ENCODE measurements at regions not wholly inside any gene's neighbourhood (a gene's known extent, or its start where the extent isn't known, plus 50 kb on each side); places are given as distances from the start of the nearest gene placed in this dataset.

- H3K36me3 ChIP-seq (ENCODE audit: insufficient read depth, low read length) = no peaks in the 10 kb centered on the region
- no peaks in the 10 kb centered on the region for H4K20me1 ChIP-seq (ENCODE audit: insufficient read depth)
- no peaks in the 10 kb centered on the region for H3K9me3 ChIP-seq (ENCODE audit: low read length)
- H3K79me2 ChIP-seq (replicated peaks; ENCODE audit: insufficient read depth, low read length) = no peaks in the 10 kb centered on the region
- no peaks in the 10 kb centered on the region for H3K9me2 ChIP-seq (ENCODE audit: insufficient read depth, low read length)
- H3F3A ChIP-seq (ENCODE audit: insufficient read depth, low read length, poor library complexity, severe bottlenecking) = no peaks in the 10 kb centered on the region
- H3K27ac ChIP-seq (ENCODE audit: low read length) = no peak overlapping the region
- H2AFZ ChIP-seq (ENCODE audit: low read depth, low read length) = no peak overlapping the region
- no peak overlapping the region for H3K9ac ChIP-seq (ENCODE audit: low read length)
- peaks cover 9% of the 10 kb centered on the region for H3K27me3 ChIP-seq (ENCODE audit: insufficient read depth, low read depth, low read length)
- TF ChIP-seq POLR2AphosphoS5 (IDR thresholded peaks at IDR 0.05) (no peak), RAD21 (conservative IDR thresholded peaks at IDR 0.05) (peak; percentile 98), CTCF (IDR thresholded peaks at IDR 0.05; ENCODE audit: poor library complexity, severe bottlenecking) (peak; percentile 92), TAF1 (IDR thresholded peaks at IDR 0.05; ENCODE audit: low read depth) (no peak), EP300 (conservative IDR thresholded peaks at IDR 0.05; ENCODE audit: poor library complexity, severe bottlenecking) (no peak), REST (IDR thresholded peaks at IDR 0.05; ENCODE audit: borderline replicate concordance) (no peak), SMC3 (conservative IDR thresholded peaks at IDR 0.05; ENCODE audit: poor library complexity) (peak; percentile 97)
- H3K4me2 ChIP-seq (ENCODE audit: low read length) = no peak overlapping the region
- H3K4me3 ChIP-seq (ENCODE audit: low read length) = no peak overlapping the region
Measured at GRCh38 chr10:113385021-113385999, 167.5 kb upstream of the HABP2 start.

GRCh38 chr10:113386005-113386404, 166.8 kb upstream of the HABP2 start:
- H3K9me2 ChIP-seq (ENCODE audit: insufficient read depth, low read length) = no peaks in the 10 kb centered on the region
- no peaks in the 10 kb centered on the region for H3F3A ChIP-seq (ENCODE audit: insufficient read depth, low read length, poor library complexity, severe bottlenecking)
- no peak overlapping the region for H3K4me2 ChIP-seq (ENCODE audit: low read length)
- no peaks in the 10 kb centered on the region for H3K9me3 ChIP-seq (ENCODE audit: low read length)
- no peaks in the 10 kb centered on the region for H3K79me2 ChIP-seq (replicated peaks; ENCODE audit: insufficient read depth, low read length)
- no peaks in the 10 kb centered on the region for H4K20me1 ChIP-seq (ENCODE audit: insufficient read depth)
- no peak overlapping the region for H3K4me3 ChIP-seq (ENCODE audit: low read length)
- no peak overlapping the region for H3K27ac ChIP-seq (ENCODE audit: low read length)
- TF ChIP-seq MXI1 (conservative IDR thresholded peaks at IDR 0.05; ENCODE audit: poor library complexity, severe bottlenecking) (no peak), EZH2 (IDR thresholded peaks at IDR 0.05; ENCODE audit: borderline replicate concordance, insufficient read depth, low read length, poor library complexity, severe bottlenecking) (no peak), RAD21 (conservative IDR thresholded peaks at IDR 0.05) (no peak), EP300 (conservative IDR thresholded peaks at IDR 0.05; ENCODE audit: poor library complexity, severe bottlenecking) (no peak), CTCF (IDR thresholded peaks at IDR 0.05; ENCODE audit: poor library complexity, severe bottlenecking) (no peak), SMC3 (conservative IDR thresholded peaks at IDR 0.05; ENCODE audit: poor library complexity) (no peak), POLR2AphosphoS5 (IDR thresholded peaks at IDR 0.05) (no peak), TAF1 (IDR thresholded peaks at IDR 0.05; ENCODE audit: low read depth) (no peak), REST (IDR thresholded peaks at IDR 0.05; ENCODE audit: borderline replicate concordance) (no peak)
- H2AFZ ChIP-seq (ENCODE audit: low read depth, low read length) = no peak overlapping the region
- no peak overlapping the region for H3K9ac ChIP-seq (ENCODE audit: low read length)
- H3K27me3 ChIP-seq (ENCODE audit: insufficient read depth, low read depth, low read length) = peaks cover 9% of the 10 kb centered on the region
- no peaks in the 10 kb centered on the region for H3K36me3 ChIP-seq (ENCODE audit: insufficient read depth, low read length)
